NCI-H345 (cell line): ENCODE measurements at regions not wholly inside any gene's neighbourhood (a gene's known extent, or its start where the extent isn't known, plus 50 kb on each side); places are given as distances from the start of the nearest gene placed in this dataset.

Source experiments
- DNase-seq: peaks from one replicate; lab custom pipeline; 2025; lab: John Stamatoyannopoulos, UW

- DNase-seq: no peak
Measured at GRCh38 chr16:86683441-86684194, 105.3 kb downstream of the FOXL1 start.

GRCh38 chr16:86685076-86685475 lies 106.7 kb downstream of the FOXL1 start:
- DNase-seq: no peak

- DNase-seq: no peak
Measured at GRCh38 chr16:86690970-86691369, 112.6 kb downstream of the FOXL1 start.

- DNase-seq: no peak
Measured at GRCh38 chr16:86692426-86692825, 114.1 kb downstream of the FOXL1 start.

DNA sequence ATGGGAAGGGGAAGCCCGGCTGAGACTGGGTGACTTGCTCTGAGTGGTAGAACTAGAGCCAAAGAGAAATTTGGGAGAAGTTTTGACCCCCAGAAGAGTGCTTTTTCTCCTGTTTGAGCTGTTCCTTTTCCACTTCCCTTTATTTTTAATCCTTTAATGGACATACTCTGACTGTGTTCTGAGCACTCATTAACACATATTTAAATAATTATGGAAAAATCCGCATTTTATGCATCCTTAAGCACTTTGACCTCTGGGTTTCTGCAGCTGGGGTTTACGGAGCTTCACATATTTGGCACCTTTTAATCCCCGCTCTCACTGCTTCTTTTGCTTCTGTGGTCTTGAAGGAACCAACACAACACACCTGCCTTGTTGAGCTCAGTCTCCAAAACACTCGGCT lies 114.7 kb downstream of the FOXL1 start:
- no peak for DNase-seq

GRCh38 chr16:86697715-86698114 lies 119.4 kb downstream of the FOXL1 start:
- no peak for DNase-seq

DNA sequence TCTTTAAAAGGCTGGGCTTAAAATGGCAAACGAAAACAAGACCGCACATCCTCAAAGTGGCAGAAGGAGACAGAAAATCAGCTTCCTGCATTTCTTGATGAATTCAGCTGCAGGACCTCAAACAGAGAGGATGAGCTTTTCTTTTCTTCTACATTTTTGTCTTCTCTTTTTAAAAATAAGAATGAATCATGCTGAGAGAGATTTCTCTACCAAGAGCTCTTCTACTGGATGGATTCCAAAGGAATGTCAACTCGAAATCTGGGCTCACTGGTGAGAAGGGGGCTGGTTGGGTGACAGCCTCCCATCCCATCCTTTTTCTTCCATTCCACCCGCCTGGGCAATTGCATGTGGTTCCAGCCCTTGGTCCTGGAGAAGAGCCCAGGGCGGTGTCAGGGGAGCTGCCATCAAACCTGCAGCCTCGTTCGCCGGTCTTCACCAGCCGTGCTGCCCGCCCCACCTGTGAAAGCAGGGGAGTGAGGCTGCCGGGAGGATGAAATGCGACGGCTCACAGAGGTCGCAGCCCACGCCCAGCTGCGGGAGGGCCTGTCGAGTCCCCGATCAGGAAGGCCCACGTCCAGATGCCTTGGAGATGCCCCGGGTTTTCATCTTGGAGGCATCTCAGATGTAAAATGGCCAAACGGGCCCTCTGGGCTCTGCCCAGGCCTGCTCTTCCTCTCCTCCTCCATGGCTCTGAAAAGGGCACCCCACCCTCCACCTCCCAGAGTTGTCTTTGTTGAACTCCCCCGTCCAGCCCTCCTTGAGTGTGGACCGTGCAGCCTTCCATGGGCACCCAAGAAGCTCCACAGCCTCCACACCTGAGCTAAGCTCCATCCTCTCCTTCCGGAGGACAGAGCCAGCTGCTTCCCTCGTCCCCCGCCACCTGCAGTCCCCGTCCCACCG lies 121.9 kb downstream of the FOXL1 start:
- DNase-seq: no peak

GRCh38 chr16:86701286-86701975 lies 123.1 kb downstream of the FOXL1 start:
- no peak for DNase-seq

DNA sequence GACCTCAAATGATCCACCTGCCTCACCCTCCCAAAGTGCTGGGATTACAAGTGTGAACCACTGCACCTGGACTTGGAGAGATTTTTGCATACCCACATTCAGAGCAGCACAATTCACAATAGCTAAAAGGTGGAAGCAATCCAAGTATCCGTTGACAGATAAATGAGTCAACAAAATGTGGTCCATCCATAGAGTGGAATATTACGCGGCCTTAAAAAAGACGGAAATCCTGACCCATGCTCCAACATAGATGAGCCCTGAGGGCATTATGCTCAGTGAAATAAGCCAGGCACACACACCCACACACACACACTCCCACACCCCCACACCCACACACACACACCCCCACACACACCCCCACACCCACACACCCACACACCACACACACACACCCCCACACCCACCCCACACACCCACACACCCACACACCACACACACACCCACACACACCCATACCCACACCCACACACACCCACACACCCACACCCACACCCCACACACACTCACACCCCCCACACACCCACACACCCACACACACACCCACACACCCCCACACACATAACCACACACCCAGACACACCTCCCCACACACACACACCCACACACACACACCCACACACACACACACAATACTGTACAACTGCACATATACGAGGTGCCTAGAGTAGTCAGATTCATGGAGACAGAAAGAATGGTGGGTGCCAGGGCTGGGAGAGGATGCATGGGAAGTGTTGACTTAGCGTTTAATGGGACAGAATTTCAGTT lies 124.7 kb downstream of the FOXL1 start:
- no peak for DNase-seq

GRCh38 chr16:86704516-86704915 lies 126.2 kb downstream of the FOXL1 start:
- DNase-seq: no peak

DNA sequence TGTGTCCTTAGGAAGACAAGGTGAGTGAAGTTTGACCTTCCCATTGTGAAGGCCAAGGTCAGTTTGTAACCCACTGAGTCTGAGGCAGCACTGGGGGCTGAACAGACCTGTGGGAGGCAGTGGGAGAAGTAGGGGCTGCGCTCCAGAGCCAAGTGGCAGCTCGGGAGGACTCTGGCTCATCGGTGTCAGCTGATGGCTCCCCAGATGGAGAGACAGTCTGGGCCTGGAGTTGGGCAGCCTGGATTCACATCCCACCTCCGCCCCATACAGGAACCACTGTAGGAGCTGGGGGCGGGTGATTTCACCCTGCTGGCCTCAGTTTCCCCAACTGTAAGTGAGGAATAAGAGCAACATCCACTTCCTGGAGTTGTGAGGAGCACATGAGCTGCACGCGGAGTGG lies 128.4 kb downstream of the FOXL1 start:
- no peak for DNase-seq

DNA sequence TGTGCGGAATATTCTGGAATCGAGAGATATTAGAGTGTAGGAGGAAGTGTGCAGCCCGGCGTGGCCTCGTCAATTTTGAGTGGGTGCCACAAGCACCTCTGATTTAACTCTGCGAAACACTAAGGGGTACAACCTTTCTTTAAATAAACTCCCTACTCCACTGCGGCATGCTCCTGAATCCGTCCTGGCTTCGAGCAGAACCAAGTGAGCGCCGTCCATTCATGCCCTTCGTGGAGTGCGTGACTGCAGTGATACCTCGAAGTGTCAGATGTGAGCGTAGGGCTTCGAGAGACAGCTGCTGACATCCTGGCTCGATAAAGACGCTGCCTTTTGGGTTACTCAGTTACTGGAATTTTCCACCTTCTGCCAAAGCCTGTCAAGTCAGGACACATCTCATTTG lies 128.8 kb downstream of the FOXL1 start:
- no peak for DNase-seq

DNA sequence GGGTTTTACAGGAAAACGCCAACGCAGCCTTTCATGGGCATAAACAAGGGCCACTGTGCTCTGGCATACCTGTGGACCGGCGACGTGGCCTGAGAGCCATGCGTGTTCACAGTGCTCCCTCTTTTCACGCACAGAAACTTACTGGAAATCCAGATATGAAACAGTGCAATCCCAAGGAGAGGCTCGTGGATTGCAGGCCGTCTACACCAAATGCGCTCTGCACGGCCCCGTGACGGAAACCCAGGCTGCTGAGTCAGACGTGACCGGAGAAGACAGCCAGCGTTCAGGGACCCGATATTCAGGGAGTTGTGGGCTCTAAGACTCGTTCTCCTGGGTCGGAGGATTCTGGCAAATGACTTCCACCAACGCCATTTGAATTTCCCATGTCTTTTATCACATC lies 129.2 kb downstream of the FOXL1 start:
- no peak for DNase-seq

- no peak for DNase-seq
Measured at GRCh38 chr16:86708431-86708830, 130.1 kb downstream of the FOXL1 start.

GRCh38 chr16:86709103-86709502 lies 130.8 kb downstream of the FOXL1 start:
- no peak for DNase-seq

- DNase-seq: no peak
Measured at GRCh38 chr16:86709902-86710601, 131.7 kb downstream of the FOXL1 start.

DNA sequence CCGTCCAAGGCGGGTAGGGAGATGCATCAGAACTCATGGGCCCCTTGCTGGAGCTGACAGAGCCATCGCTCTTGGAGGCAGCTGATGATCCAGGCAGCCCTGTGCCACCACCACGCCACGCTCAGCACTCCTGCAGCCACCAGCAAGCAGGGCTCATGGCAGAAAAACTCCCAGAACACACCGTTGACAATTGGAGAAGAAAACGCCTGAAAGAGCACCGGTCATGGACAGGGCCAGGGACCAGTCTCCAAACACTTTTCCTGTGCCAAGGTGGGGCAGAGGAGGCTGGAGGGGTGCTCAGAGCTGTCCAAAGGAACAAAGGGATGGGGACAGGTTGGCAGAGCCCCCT lies 132.2 kb downstream of the FOXL1 start:
- DNase-seq: no peak

- no peak for DNase-seq
Measured at GRCh38 chr16:86712158-86713009, 134.0 kb downstream of the FOXL1 start.

GRCh38 chr16:86713021-86713631 lies 134.8 kb downstream of the FOXL1 start:
- DNase-seq: no peak

- no peak for DNase-seq
Measured at GRCh38 chr16:86714166-86714565, 135.8 kb downstream of the FOXL1 start.
